ENCODE measurements at regions not wholly inside any gene's neighbourhood (a gene's known extent, or its start where the extent isn't known, plus 50 kb on each side); places are given as distances from the start of the nearest gene placed in this dataset.

DNA sequence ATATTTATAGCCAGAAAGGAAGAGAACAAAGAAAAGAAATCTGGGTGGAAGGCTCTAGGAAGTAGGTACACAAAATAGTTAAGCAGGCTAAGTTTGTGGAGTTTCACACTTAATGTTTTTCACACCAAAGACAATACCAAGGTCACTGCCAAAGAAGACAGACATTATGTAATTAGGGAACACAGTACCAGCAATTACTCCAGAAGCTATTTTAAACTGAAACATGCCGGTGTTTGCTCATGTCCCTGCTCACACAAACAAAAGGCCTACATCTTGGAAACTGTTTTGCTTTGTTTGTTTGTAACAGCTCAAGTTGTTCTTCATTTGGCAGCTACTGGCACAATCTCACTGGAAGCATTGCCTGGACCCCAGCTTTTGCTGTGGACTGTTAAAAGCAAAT is 88.5 kb upstream of the DAB1 start:
- DNase-seq (ENCODE audit: low read depth), result no peak
- TF ChIP-seq, protein P1, sequence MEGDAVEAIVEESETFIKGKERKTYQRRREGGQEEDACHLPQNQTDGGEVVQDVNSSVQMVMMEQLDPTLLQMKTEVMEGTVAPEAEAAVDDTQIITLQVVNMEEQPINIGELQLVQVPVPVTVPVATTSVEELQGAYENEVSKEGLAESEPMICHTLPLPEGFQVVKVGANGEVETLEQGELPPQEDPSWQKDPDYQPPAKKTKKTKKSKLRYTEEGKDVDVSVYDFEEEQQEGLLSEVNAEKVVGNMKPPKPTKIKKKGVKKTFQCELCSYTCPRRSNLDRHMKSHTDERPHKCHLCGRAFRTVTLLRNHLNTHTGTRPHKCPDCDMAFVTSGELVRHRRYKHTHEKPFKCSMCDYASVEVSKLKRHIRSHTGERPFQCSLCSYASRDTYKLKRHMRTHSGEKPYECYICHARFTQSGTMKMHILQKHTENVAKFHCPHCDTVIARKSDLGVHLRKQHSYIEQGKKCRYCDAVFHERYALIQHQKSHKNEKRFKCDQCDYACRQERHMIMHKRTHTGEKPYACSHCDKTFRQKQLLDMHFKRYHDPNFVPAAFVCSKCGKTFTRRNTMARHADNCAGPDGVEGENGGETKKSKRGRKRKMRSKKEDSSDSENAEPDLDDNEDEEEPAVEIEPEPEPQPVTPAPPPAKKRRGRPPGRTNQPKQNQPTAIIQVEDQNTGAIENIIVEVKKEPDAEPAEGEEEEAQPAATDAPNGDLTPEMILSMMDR (IDR thresholded peaks at IDR 0.05; ENCODE audit: low read length, missing control alignments), result no peak
- no peak overlapping the region for H3K4me3 ChIP-seq (replicated peaks; ENCODE audit: low read depth, low read length)

DNA sequence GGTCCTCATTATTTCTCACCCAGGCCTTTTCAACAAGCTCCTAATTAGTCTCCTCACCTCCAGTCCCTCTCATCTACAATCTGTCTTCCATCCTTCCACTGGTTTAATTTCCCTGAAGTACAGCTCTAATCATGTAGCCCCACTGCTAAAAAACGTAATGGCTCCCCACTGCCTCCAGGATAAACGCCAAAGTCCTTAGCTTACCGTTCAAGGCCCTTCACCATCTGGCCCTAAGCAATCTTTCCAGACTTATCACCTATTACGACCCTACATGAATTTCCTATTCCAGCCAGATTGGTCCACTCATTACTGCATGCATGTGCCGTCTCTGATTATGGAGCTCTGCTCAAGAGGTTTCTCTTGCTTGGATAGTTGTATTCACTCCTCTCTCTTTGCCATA is 83.1 kb upstream of the DAB1 start:
- DNase-seq (ENCODE audit: low read depth), result no peak
- TF ChIP-seq, protein P1 (IDR thresholded peaks at IDR 0.05; ENCODE audit: low read length, missing control alignments), result no peak
- no peak overlapping the region for H3K4me3 ChIP-seq (replicated peaks; ENCODE audit: low read depth, low read length)

DNA sequence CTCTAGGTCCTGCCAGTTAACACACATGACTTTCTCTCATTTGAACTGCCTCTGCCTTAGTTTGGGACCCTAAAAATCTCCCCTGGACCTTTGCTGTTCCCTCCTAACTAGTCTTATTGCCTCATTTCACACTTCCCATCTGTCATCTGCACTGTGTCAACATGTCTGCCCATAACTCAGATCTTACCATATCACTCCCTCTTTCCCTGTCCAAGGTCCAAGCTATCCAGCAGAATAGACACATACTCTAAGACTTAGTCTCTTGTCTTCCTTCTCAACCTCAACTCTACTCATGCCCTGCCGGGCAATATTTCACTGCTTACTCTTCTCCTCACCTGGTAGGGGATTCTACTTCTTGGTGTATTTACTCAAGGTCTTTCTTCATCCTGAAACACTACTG is 79.5 kb upstream of the DAB1 start:
- no peak overlapping the region for H3K4me3 ChIP-seq (replicated peaks; ENCODE audit: low read depth, low read length)
- no peak for DNase-seq (ENCODE audit: low read depth)
- TF ChIP-seq, protein P1 (IDR thresholded peaks at IDR 0.05; ENCODE audit: low read length, missing control alignments), result no peak

DNA sequence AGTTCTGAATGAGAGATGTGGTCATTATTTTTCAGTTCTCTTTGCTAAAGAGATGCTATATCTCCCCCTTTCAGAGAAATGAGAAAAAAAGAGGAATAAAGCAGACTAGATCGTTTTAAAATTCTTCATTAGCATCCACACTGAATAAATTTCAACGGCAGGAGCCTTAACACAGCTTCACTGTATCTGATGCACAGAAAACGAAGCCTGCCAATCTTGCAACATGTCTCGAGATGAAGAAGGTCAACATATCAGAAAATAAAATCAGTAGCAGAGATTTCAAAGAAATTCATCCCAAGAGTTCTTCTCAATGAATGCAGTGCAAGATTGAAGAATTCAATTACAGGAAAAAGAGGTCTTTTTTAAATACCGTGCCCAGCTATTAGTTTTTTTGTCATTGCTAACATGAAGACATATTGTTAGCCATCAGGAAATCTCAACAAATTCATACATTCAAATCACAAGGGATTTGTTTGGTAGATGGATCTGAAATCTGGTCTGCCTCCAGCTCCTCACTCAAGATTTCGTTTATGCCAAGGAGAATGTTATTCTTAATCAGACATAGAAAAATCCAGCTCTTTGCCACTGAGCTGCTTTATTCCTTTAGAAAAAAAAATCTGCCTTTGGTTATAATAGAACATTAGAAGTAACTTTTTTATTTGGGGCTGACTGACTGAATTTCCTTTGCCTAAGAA is 76.4 kb upstream of the DAB1 start:
- no peak for DNase-seq (ENCODE audit: low read depth)
- H3K4me3 ChIP-seq (replicated peaks; ENCODE audit: low read depth, low read length), result no peak overlapping the region
- TF ChIP-seq, protein P1 (IDR thresholded peaks at IDR 0.05; ENCODE audit: low read length, missing control alignments), result no peak

DNA sequence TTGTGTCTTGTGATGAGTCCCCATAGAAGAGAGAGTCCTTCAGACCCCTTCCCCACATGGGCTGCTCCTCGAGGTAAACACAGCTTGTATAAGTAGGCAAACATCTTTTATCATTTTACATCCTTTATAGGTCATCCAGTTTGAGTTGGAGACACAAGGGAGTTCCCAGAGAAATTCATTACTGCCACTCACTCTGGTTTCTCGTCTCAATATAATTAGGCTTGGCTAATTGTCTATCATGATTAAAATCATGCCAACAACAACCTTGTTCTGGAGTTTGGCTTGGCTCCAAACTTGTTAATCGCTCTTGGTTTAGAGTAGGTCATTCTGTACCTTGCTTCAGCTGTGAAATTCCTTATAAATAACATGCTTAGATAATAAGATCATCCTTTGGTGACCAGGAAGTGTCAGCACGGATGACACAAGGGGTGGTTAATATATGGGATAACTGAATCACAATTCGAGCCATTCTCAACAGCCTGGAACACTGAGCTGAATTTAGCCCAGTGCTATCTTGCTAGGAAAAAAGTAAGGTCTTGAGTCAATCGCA is 70.7 kb upstream of the DAB1 start:
- no peak for DNase-seq (ENCODE audit: low read depth)
- H3K4me3 ChIP-seq (replicated peaks; ENCODE audit: low read depth, low read length), result no peak overlapping the region
- TF ChIP-seq, protein P1 (IDR thresholded peaks at IDR 0.05; ENCODE audit: low read length, missing control alignments), result no peak

DNA sequence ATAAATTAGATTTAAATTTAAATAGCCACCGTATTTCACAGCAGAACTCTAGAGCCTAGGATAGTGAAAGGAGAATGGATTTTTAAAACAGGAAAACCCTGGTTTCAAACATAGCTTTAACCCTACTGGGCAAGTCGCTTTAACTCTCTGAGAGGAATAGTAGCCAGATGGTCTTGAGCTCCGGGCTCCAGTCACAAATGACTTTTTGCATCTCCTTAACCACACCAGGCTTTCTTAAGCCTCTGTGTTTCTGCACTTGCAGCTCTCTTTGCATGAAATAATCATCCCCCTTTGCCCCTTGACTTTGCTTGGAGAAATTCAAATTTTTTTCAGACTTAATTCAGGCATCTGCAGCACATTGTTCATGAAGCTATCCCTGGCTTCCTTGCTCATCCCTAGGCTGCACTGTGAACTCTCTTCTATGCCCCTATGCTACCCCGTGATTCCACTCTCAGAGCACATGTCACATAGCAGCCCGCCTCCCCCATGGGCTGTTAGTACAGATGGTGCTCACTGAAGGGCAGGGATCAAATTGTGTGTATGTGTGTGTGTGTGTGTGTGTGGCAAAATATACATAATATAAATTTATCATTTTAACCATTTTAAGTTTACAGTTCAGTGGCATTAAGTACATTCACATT is 68.8 kb upstream of the DAB1 start:
- TF ChIP-seq, protein P1 (IDR thresholded peaks at IDR 0.05; ENCODE audit: low read length, missing control alignments), result no peak

More for the DNA sequence above, 68.8 kb upstream of the DAB1 start:
- no peak overlapping the region for H3K4me3 ChIP-seq (replicated peaks; ENCODE audit: low read depth, low read length)
- no peak for DNase-seq (ENCODE audit: low read depth)
